SK-N-MC (cell line): ENCODE measurements at regions not wholly inside any gene's neighbourhood (a gene's known extent, or its start where the extent isn't known, plus 50 kb on each side); places are given as distances from the start of the nearest gene placed in this dataset.

Source experiments
- DNase-seq: peaks from one replicate; pipeline ENCODE4 v3.0.0-alpha.2; 2011; ENCODE audit warnings: low read depth, low spot score
- H3K27ac ChIP-seq: fragments of 200-600 bp; sonication (generic); 2 replicates; pipeline ENCODE4 v1.5.1; 2016; ENCODE audit warnings: mixed run types
- H3K36me3 ChIP-seq: fragments of 200-600 bp; sonication (generic); 2 replicates; pipeline ENCODE4 v1.6.1; 2017; ENCODE audit warnings: antibody characterized with exemption, low read length, mixed read lengths; ENCODE audit not compliant: insufficient read depth
- H3K4me3 ChIP-seq: fragments of 200-600 bp; sonication (generic); 2 replicates; pipeline ENCODE4 v1.5.1; 2016
- H3K9ac ChIP-seq: fragments of 200-600 bp; sonication (generic); 2 replicates; pipeline ENCODE4 v1.8.0; 2017; ENCODE audit warnings: mixed run types, mixed read lengths; ENCODE audit not compliant: insufficient read length
- H3K9me3 ChIP-seq: fragments of 200-600 bp; sonication (generic); 2 replicates; pipeline ENCODE4 v1.6.1; 2017; ENCODE audit warnings: low read depth, mild to moderate bottlenecking, antibody characterized with exemption, low read length, moderate library complexity, mixed read lengths
- EZH2 ChIP-seq: fragments of 200-600 bp; sonication (generic); IDR thresholded peaks from one replicate; pipeline ENCODE4 v1.6.1; 2017; ENCODE audit warnings: antibody characterized with exemption
- FOXP2 ChIP-seq: optimal IDR thresholded peaks from 2 replicates; pipeline ENCODE3; 2011; ENCODE audit warnings: mild to moderate bottlenecking, moderate library complexity; ENCODE audit not compliant: insufficient read depth; ENCODE audit errors: extremely low read length, control extremely low read depth
- POLR2AphosphoS5 ChIP-seq: IDR thresholded peaks from 2 replicates; pipeline ENCODE4 v1.6.1; 2012; ENCODE audit warnings: mild to moderate bottlenecking, low read depth, low read length, borderline replicate concordance

DNA sequence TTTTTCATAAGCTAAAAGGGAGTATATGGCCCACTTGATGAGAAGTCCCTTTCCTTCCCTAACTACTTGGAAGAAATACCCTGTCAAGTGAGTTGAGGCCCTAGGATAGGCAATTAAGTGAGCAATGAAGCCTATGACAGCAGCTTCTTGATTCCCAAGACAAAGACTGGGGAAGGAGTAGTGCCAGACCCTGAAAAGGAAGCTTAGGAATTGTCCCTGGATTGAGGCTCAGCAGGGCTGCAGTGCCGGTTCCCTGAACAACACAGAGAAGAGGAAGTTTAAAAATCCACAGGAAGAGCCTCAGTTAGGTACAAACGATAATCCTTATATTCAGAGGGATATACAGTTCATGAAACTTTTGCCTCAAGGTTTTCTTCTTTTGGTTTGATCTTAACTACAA is 61.8 kb upstream of the RAD23B start:
- TF ChIP-seq FOXP2 = no peak
- TF ChIP-seq POLR2AphosphoS5 = no peak
- no peak for TF ChIP-seq EZH2
- Histone ChIP-seq H3K9ac (no peak overlapping the region), H3K36me3 (no peaks in the 10 kb centered on the region), H3K9me3 (no peaks in the 10 kb centered on the region), H3K27ac (no peak overlapping the region), H3K4me3 (no peak overlapping the region)
- no peak for DNase-seq

DNA sequence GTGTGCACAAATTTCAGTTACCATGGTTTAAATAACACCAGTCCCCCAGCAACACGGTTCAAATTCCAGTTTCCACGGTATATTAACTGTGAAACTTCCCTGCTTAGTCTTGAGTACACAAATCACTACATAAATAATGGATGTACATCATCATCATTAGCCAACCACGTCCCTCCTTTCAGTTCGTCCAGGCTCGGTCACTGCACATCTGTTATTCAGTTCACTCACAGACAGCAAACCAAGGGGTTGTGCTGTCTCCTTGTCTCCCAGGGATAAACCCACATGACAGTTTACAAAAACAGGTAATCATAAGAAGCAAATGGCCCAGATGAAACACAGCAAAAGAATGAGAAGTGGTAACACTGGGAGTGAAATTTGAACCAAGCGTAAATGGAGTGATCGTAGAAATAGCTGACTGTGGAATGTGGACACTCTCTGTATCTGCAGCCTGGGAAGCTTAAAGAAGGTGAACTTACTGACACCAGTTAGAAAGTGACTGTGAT is 61.0 kb upstream of the RAD23B start:
- no peaks in the 10 kb centered on the region for H3K36me3 ChIP-seq
- no peak for DNase-seq
- no peak overlapping the region for H3K4me3 ChIP-seq
- no peaks in the 10 kb centered on the region for H3K9me3 ChIP-seq
- H3K9ac ChIP-seq = no peak overlapping the region
- TF ChIP-seq POLR2AphosphoS5 (no peak), FOXP2 (no peak), EZH2 (no peak)
- H3K27ac ChIP-seq = no peak overlapping the region

DNA sequence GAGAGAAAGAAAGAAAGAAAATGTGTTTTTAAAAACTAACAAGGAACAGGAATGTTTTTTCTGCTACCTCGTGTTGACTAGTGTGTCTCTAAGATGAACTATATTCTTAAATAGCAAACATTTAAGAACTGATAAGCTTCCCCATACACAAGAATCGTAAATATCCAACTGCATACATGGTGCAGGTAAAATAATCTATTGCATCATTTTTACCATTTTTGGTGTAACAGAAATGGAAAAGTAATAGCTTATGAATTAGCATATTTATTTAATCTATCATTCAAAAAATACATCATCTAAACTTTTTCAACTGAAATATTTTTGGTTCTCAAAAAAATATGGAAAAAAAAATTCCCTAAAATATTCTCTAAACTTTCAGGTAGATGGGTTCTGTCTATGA is 59.7 kb upstream of the RAD23B start:
- TF ChIP-seq EZH2 = no peak
- H3K9ac ChIP-seq = no peak overlapping the region
- no peak for DNase-seq
- H3K9me3 ChIP-seq = no peaks in the 10 kb centered on the region
- no peak overlapping the region for H3K27ac ChIP-seq
- H3K4me3 ChIP-seq = no peak overlapping the region
- H3K36me3 ChIP-seq = no peaks in the 10 kb centered on the region

DNA sequence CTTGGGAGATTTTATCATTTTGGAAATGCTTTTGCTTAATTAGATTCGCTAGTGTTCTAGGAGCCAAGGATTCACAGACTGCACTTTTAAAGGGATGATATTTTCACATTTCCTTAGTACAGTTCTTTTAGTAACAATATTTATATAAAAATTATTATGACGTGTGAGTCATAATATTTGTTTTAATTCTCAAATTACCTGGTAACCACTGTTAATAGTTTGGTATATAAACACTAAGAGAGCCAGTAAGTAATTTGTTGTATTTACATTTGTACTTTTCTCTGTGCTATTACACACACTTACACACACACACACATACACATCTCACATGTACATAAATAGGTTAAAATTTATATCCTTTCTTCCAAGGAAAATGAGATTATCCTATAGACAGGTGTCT is 58.8 kb upstream of the RAD23B start:
- H3K9ac ChIP-seq = no peak overlapping the region
- H3K9me3 ChIP-seq = no peaks in the 10 kb centered on the region
- H3K27ac ChIP-seq = no peak overlapping the region
- no peaks in the 10 kb centered on the region for H3K36me3 ChIP-seq
- no peak for DNase-seq
- no peak overlapping the region for H3K4me3 ChIP-seq
- TF ChIP-seq EZH2 (no peak), FOXP2 (no peak), POLR2AphosphoS5 (no peak)

DNA sequence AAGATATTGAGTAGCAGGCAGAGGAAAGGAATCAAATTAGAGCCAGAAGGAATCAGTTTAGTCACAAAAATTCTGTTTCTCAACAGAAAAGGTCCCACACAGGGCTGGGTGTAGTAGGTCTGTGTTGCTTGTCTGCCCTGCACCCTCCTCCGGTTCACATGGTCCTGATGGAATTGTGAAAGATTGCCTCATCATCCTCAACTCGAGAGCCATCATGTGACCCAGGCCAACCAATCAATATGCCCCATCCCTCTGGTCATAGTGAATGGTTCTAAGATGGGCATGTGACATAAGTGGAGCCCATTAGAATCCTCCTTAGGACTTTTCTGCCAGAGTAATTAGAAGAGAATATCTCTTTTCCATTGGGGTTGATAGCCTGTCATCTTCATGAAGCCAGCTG is 56.7 kb upstream of the RAD23B start:
- no peak for DNase-seq
- TF ChIP-seq EZH2 (no peak), POLR2AphosphoS5 (no peak), FOXP2 (no peak)
- H3K4me3 ChIP-seq = no peak overlapping the region
- H3K36me3 ChIP-seq = no peaks in the 10 kb centered on the region
- no peak overlapping the region for H3K27ac ChIP-seq
- H3K9me3 ChIP-seq = no peaks in the 10 kb centered on the region
- no peak overlapping the region for H3K9ac ChIP-seq

DNA sequence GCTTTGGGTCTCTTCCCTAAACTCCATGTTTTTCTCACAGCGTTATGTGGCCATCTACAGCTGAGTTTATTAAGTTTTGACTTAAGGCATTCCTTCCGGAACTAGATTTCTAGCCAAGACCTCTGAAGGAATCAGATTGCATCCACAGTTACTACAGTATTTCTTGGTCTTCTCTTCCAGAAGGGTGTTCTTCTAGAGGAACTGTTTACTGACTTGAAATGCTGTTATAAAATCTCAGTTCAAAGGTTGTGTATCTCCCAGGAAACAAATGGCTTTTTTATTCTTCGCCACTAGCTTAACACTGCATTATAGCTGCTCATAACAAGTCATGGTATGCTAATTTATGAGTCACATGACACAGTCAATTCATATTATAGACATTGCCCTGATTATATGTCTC is 55.3 kb upstream of the RAD23B start:
- TF ChIP-seq EZH2 (no peak), FOXP2 (no peak), POLR2AphosphoS5 (no peak)
- Histone ChIP-seq H3K4me3 (no peak overlapping the region; the same call in 1 of the 2 replicates), H3K36me3 (no peaks in the 10 kb centered on the region), H3K27ac (no peak overlapping the region), H3K9me3 (no peaks in the 10 kb centered on the region), H3K9ac (no peak overlapping the region)
- DNase-seq = no peak

DNA sequence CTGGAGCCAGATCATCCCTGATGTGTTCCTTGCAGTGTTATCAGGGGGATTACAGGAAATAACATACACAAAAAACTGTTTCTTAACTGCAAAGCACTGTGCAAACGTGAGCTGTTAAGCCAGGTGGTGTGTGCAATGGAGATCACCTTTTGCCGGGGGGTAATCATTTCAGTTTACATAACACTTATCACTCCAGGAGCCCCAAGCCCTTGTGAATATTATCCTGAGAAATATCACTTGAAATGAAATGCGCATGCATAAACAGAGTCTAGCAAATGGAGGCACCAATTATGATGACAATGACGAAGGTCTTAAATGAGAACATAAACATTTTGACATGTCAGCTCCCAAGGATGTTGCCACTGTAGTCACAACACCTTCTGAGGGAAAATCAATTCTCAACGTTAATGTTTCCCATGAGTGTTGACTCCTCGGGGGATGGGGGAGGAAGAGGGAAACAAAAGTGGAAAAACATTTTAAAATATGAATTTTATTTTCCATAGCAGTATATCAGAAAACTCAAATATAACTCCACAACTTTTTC is 54.5 kb upstream of the RAD23B start:
- no peak overlapping the region for H3K4me3 ChIP-seq
- no peak overlapping the region for H3K9ac ChIP-seq
- H3K9me3 ChIP-seq = no peaks in the 10 kb centered on the region
- no peak for TF ChIP-seq FOXP2
- no peak for TF ChIP-seq POLR2AphosphoS5
- H3K27ac ChIP-seq = no peak overlapping the region
- no peaks in the 10 kb centered on the region for H3K36me3 ChIP-seq
- DNase-seq = no peak

DNA sequence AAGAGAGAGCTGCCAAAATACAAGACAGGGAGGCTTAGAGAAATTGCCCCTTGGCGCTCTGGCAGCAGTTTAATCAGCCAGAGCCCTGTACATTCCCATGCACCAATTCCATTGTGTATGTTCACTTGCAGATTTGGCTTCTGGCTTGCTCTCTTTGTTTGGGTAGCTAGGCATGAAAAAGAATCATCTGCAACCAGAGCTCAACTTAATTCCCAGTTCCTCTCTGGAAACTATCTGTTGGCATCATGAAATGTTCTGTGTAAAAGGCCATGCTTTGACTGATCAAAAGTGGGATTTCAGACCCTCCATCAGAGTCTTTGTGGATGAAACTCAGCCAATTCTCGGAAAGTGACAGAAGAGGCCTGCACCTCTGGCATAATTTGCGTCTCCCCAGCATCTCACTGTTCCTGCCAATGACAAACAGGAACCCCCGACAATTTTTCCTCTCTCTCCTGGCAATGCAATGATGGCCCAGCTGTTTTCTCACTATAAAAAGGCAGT is 53.8 kb upstream of the RAD23B start:
- H3K9me3 ChIP-seq = no peaks in the 10 kb centered on the region
- H3K27ac ChIP-seq = no peak overlapping the region
- no peak overlapping the region for H3K4me3 ChIP-seq
- no peak overlapping the region for H3K9ac ChIP-seq
- no peak for DNase-seq
- H3K36me3 ChIP-seq = no peaks in the 10 kb centered on the region
- TF ChIP-seq FOXP2 (no peak), POLR2AphosphoS5 (no peak), EZH2 (no peak)
